GM23338 (cell line): ENCODE measurements at regions not wholly inside any gene's neighbourhood (a gene's known extent, or its start where the extent isn't known, plus 50 kb on each side); places are given as distances from the start of the nearest gene placed in this dataset.

Source experiments
- ATAC-seq: fragments of 200-7000 bp; cut with Tn5 transposase; 3 replicates; pipeline ENCODE4 v1.9.1; 2020
- DNase-seq: peaks from one replicate; pipeline ENCODE4 v3.0.0-alpha.2; 2015; ENCODE audit warnings: low spot score
- H2AFZ ChIP-seq: fragments of 200-600 bp; sonication (generic); 2 replicates; pipeline ENCODE4 v1.8.0; 2016; ENCODE audit warnings: antibody characterized with exemption, mild to moderate bottlenecking, moderate library complexity
- H3F3A ChIP-seq: fragments of 200-600 bp; sonication (generic); replicated peaks from 2 replicates; pipeline ENCODE4 v1.8.0; 2017; ENCODE audit warnings: antibody characterized with exemption, mixed run types, low read depth
- H3K27ac ChIP-seq: fragments of 200-600 bp; sonication (generic); 2 replicates; pipeline ENCODE4 v1.6.1; 2016; ENCODE audit warnings: low read depth
- H3K27me3 ChIP-seq: fragments of 200-600 bp; sonication (generic); 2 replicates; pipeline ENCODE4 v1.8.0; 2016; ENCODE audit warnings: mild to moderate bottlenecking, mixed run types, moderate library complexity; ENCODE audit not compliant: insufficient read depth
- H3K36me3 ChIP-seq: fragments of 200-600 bp; sonication (generic); 2 replicates; pipeline ENCODE4 v1.8.0; 2016; ENCODE audit warnings: mild to moderate bottlenecking; ENCODE audit not compliant: insufficient read depth
- H3K4me1 ChIP-seq: fragments of 200-600 bp; sonication (generic); 2 replicates; pipeline ENCODE4 v1.8.0; 2016; ENCODE audit warnings: mild to moderate bottlenecking, moderate library complexity; ENCODE audit not compliant: insufficient read depth
- H3K4me2 ChIP-seq: fragments of 200-600 bp; sonication (generic); 2 replicates; pipeline ENCODE4 v1.7.1; 2017; ENCODE audit warnings: mixed run types
- H3K4me3 ChIP-seq: fragments of 200-600 bp; sonication (generic); 2 replicates; pipeline ENCODE4 v1.6.1; 2016; ENCODE audit warnings: mixed run types
- H3K79me2 ChIP-seq: fragments of 200-600 bp; sonication (generic); replicated peaks from 2 replicates; pipeline ENCODE4 v1.8.0; 2017; ENCODE audit warnings: mild to moderate bottlenecking; ENCODE audit not compliant: insufficient read depth
- H3K9me2 ChIP-seq: fragments of 200-600 bp; sonication (generic); 2 replicates; pipeline ENCODE4 v1.8.0; 2017; ENCODE audit not compliant: insufficient read depth
- H4K20me1 ChIP-seq: fragments of 200-600 bp; sonication (generic); replicated peaks from 2 replicates; pipeline ENCODE4 v1.8.0; 2017; ENCODE audit warnings: mild to moderate bottlenecking; ENCODE audit not compliant: insufficient read depth
- H3K27ac Mint-ChIP-seq: 2 replicates; pipeline ENCODE4 v1.8.0; 2020; ENCODE audit warnings: inconsistent platforms, mild to moderate bottlenecking, moderate library complexity, mixed read lengths
- H3K27me3 Mint-ChIP-seq: 3 replicates; pipeline ENCODE4 v1.8.0; 2022; ENCODE audit warnings: low read depth, mild to moderate bottlenecking, moderate library complexity, mixed read lengths, inconsistent platforms; ENCODE audit not compliant: insufficient read depth, poor library complexity
- H3K36me3 Mint-ChIP-seq: 3 replicates; pipeline ENCODE4 v1.8.0; 2021; ENCODE audit warnings: low read depth, mild to moderate bottlenecking, inconsistent platforms, moderate library complexity, mixed read lengths
- H3K4me1 Mint-ChIP-seq: 3 replicates; pipeline ENCODE4 v1.8.0; 2020; ENCODE audit warnings: mild to moderate bottlenecking, inconsistent platforms, mixed read lengths
- H3K4me3 Mint-ChIP-seq: 3 replicates; pipeline ENCODE4 v1.8.0; 2021; ENCODE audit warnings: moderate library complexity, mild to moderate bottlenecking, inconsistent platforms, mixed read lengths
- H3K9me3 Mint-ChIP-seq: 3 replicates; pipeline ENCODE4 v1.8.0; 2020; ENCODE audit warnings: moderate library complexity, mild to moderate bottlenecking, inconsistent platforms, mixed read lengths
- CREB1 ChIP-seq: fragments of 250-450 bp; sonication (Bioruptor Pico); IDR thresholded peaks from 2 replicates; pipeline ENCODE4 v1.5.0; 2020; ENCODE audit warnings: low read depth, mild to moderate bottlenecking, moderate library complexity
- CTCF ChIP-seq, 2 experiments: fragments of 200-600 bp in 1 of 2; sonication (generic) in 1 of 2; conservative IDR thresholded peaks; 2 replicates each; pipeline versions ENCODE4 v1.5.1 to v1.6.1; 2016 to 2017; ENCODE audit warnings: antibody characterized with exemption in 2 of 2, low read depth in 2 of 2, mild to moderate bottlenecking in 2 of 2, moderate library complexity in 1 of 2
- EZH2 ChIP-seq: fragments of 200-600 bp; sonication (generic); IDR thresholded peaks from one replicate; pipeline ENCODE4 v1.8.0; 2017; ENCODE audit warnings: antibody characterized with exemption, mild to moderate bottlenecking, low read depth; ENCODE audit not compliant: unreplicated experiment
- EZH2phosphoT487 ChIP-seq: fragments of 200-600 bp; sonication (generic); IDR thresholded peaks from one replicate; pipeline ENCODE4 v1.8.1; 2018; ENCODE audit warnings: antibody characterized with exemption; ENCODE audit not compliant: unreplicated experiment
- POLR2AphosphoS5 ChIP-seq: IDR thresholded peaks from 2 replicates; pipeline ENCODE4 v1.6.1; 2016; ENCODE audit warnings: antibody characterized with exemption, low read depth
- REST ChIP-seq: IDR thresholded peaks from one replicate; pipeline ENCODE4 v1.6.1; 2018; ENCODE audit warnings: antibody characterized with exemption; ENCODE audit not compliant: unreplicated experiment
- STAT1 ChIP-seq: IDR thresholded peaks from one replicate; pipeline ENCODE4 v1.6.1; 2016; ENCODE audit warnings: antibody characterized with exemption; ENCODE audit not compliant: unreplicated experiment
- ZNF114 ChIP-seq: fragments of 250-450 bp; sonication (Bioruptor Pico); IDR thresholded peaks from 2 replicates; pipeline ENCODE4 v1.5.0; 2020; ENCODE audit warnings: mild to moderate bottlenecking, moderate library complexity
- ZNF331 ChIP-seq: fragments of 250-450 bp; sonication (Bioruptor Pico); IDR thresholded peaks from 2 replicates; pipeline ENCODE4 v1.5.0; 2020; ENCODE audit warnings: low read depth, mild to moderate bottlenecking, moderate library complexity
- ZNF462 ChIP-seq: fragments of 250-450 bp; sonication (Bioruptor Pico); IDR thresholded peaks from 2 replicates; pipeline ENCODE4 v1.5.0; 2020; ENCODE audit warnings: mild to moderate bottlenecking, moderate library complexity

- Histone ChIP-seq H3K27me3 (no peaks in the 10 kb centered on the region), H3F3A (no peaks in the 10 kb centered on the region), H3K36me3 (no peaks in the 10 kb centered on the region), H3K4me1 (no peaks in the 10 kb centered on the region), H3K4me2 (no peak overlapping the region), H3K79me2 (no peaks in the 10 kb centered on the region), H3K4me3 (no peak overlapping the region), H3K27ac (no peak overlapping the region), H3K9me2 (no peaks in the 10 kb centered on the region), H4K20me1 (no peaks in the 10 kb centered on the region), H2AFZ (no peak overlapping the region)
- Mint-ChIP-seq H3K27me3 (peaks cover 2% of the 10 kb centered on the region), H3K4me3 (no peak overlapping the region), H3K27ac (no peak overlapping the region), H3K36me3 (no peaks in the 10 kb centered on the region), H3K4me1 (no peaks in the 10 kb centered on the region), H3K9me3 (no peaks in the 10 kb centered on the region)
- no peak for TF ChIP-seq ZNF114 (CRISPR knock-in tag)
- TF ChIP-seq ZNF462 (CRISPR knock-in tag): no peak
- TF ChIP-seq REST: no peak
- TF ChIP-seq ZNF331 (CRISPR knock-in tag): no peak
- no peak for TF ChIP-seq EZH2
- no peak for TF ChIP-seq CREB1 (CRISPR knock-in tag)
- no peak for TF ChIP-seq CTCF (conservative IDR thresholded peaks at IDR 0.05; ENCODE audit: low read depth in 2 of 2)
- TF ChIP-seq POLR2AphosphoS5: no peak
- TF ChIP-seq EZH2phosphoT487: no peak
- TF ChIP-seq STAT1: no peak
- no peak for ATAC-seq
- no peak for DNase-seq
Observed at GRCh38 chr1:82870332-82870731, 1069.6 kb downstream of the ADGRL2 start.
